PC-9 (cell line): ENCODE measurements at regions not wholly inside any gene's neighbourhood (a gene's known extent, or its start where the extent isn't known, plus 50 kb on each side); places are given as distances from the start of the nearest gene placed in this dataset.

Experiments
- BruUV-seq: library from RNA; stranded (reverse); fragments of 400-500 nt; replicated peaks from 2 replicates; lab custom pipeline; 2021; lab: Mats Ljungman, UMichigan
- CTCF ChIA-PET: fragments of 300-600 bp; sonication (Branson Sonifier 250); formaldehyde crosslinking; loops from one replicate; lab custom pipeline; 2022; ENCODE audit warnings: antibody characterized with exemption; lab: Charles Lee
- POLR2A ChIA-PET: fragments of 300-600 bp; sonication (Branson Sonifier 250); formaldehyde crosslinking; loops from one replicate; lab custom pipeline; 2022; ENCODE audit warnings: antibody characterized with exemption; ENCODE audit not compliant: unreplicated experiment; lab: Charles Lee
- DNase-seq, 2 experiments: peaks; one replicate each; pipeline versions ENCODE4 v3.0.0 to v3.0.0-alpha.2; 2015 to 2022; ENCODE audit warnings: mixed read lengths in 1 of 2
- H2AFZ ChIP-seq: fragments of 200-600 bp; sonication (generic); 2 replicates; pipeline ENCODE4 v1.8.1; 2017; ENCODE audit warnings: antibody characterized with exemption
- H3F3A ChIP-seq: fragments of 200-600 bp; sonication (generic); 2 replicates; pipeline ENCODE4 v1.8.1; 2017; ENCODE audit warnings: antibody characterized with exemption, mild to moderate bottlenecking, low read depth; ENCODE audit not compliant: insufficient read depth
- H3K27ac ChIP-seq: fragments of 200-600 bp; sonication (generic); 2 replicates; pipeline ENCODE4 v1.6.1; 2016; ENCODE audit warnings: mixed run types
- H3K27me3 ChIP-seq: fragments of 200-600 bp; sonication (generic); 2 replicates; pipeline ENCODE4 v1.6.1; 2016; ENCODE audit warnings: low read depth, mixed run types; ENCODE audit not compliant: insufficient read depth
- H3K36me3 ChIP-seq: fragments of 200-600 bp; sonication (generic); 2 replicates; pipeline ENCODE4 v1.6.1; 2016; ENCODE audit warnings: low read depth, mixed run types
- H3K4me1 ChIP-seq: fragments of 200-600 bp; sonication (generic); replicated peaks from 2 replicates; pipeline ENCODE4 v1.6.1; 2016; ENCODE audit warnings: mixed run types; ENCODE audit not compliant: insufficient read depth
- H3K4me2 ChIP-seq: fragments of 200-600 bp; sonication (generic); 2 replicates; pipeline ENCODE4 v1.6.1; 2017; ENCODE audit warnings: mixed run types
- H3K4me3 ChIP-seq: fragments of 200-600 bp; sonication (generic); 2 replicates; pipeline ENCODE4 v1.6.1; 2016; ENCODE audit warnings: mixed run types
- H3K79me2 ChIP-seq: fragments of 200-600 bp; sonication (generic); 2 replicates; pipeline ENCODE4 v1.6.1; 2017; ENCODE audit warnings: low read depth, mixed run types
- H3K9me2 ChIP-seq: fragments of 200-600 bp; sonication (generic); 2 replicates; pipeline ENCODE4 v1.8.1; 2017; ENCODE audit warnings: mild to moderate bottlenecking; ENCODE audit not compliant: insufficient read depth
- H3K9me3 ChIP-seq: fragments of 200-600 bp; sonication (generic); 2 replicates; pipeline ENCODE4 v1.8.1; 2016; ENCODE audit warnings: low read depth; ENCODE audit not compliant: insufficient read depth
- H4K20me1 ChIP-seq: fragments of 200-600 bp; sonication (generic); 2 replicates; pipeline ENCODE4 v1.8.1; 2017; ENCODE audit not compliant: insufficient read depth
- EZH2 ChIP-seq: fragments of 200-600 bp; sonication (generic); IDR thresholded peaks from 2 replicates; pipeline ENCODE4 v1.8.0; 2017; ENCODE audit warnings: antibody characterized with exemption, low read depth
- intact Hi-C: fragments of 100-400 bp; cut with micrococcal nuclease; formaldehyde crosslinking; loops from one replicate; pipeline ENCODE4 v1.10.0; 2022; ENCODE audit not compliant: unreplicated experiment
- TF ChIP-seq, protein P1 (sequence below): fragments of 200-600 bp; sonication (generic); conservative IDR thresholded peaks from 2 replicates; pipeline ENCODE4 v1.6.1; 2017; ENCODE audit warnings: mixed run types, antibody characterized with exemption, mild to moderate bottlenecking, moderate library complexity

DNA sequence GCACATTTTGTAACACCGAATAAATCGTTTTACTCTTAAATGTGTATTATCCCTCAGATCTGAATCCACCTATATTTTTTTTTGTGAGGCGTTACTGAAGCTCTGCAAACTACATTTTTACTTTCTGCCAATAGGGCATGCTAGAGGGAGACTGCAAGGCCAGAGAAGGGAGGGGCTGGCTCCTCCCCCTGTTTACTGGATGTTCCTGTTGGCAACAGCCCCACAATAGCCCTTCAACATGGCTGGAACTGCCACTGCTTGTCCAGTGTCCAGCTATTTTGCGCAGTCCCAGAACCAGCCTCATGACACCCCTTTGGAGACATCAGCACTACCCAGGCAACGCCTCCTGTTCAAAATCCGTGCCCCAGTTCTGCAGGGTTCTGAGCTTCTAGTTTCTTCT, 85.4 kb upstream of the MIER3 start:
- Histone ChIP-seq H3K27me3 (no peaks in the 10 kb centered on the region), H4K20me1 (no peaks in the 10 kb centered on the region), H3K36me3 (no peaks in the 10 kb centered on the region), H3K4me1 (peaks cover 33% of the 10 kb centered on the region), H3K9me2 (no peaks in the 10 kb centered on the region), H3K4me3 (no peak overlapping the region), H2AFZ (no peak overlapping the region), H3K27ac (no peak overlapping the region), H3K79me2 (no peaks in the 10 kb centered on the region), H3K9me3 (no peaks in the 10 kb centered on the region), H3K4me2 (no peak overlapping the region), H3F3A (peaks cover 7% of the 10 kb centered on the region)
- no peak for TF ChIP-seq EZH2
- TF ChIP-seq, protein P1, sequence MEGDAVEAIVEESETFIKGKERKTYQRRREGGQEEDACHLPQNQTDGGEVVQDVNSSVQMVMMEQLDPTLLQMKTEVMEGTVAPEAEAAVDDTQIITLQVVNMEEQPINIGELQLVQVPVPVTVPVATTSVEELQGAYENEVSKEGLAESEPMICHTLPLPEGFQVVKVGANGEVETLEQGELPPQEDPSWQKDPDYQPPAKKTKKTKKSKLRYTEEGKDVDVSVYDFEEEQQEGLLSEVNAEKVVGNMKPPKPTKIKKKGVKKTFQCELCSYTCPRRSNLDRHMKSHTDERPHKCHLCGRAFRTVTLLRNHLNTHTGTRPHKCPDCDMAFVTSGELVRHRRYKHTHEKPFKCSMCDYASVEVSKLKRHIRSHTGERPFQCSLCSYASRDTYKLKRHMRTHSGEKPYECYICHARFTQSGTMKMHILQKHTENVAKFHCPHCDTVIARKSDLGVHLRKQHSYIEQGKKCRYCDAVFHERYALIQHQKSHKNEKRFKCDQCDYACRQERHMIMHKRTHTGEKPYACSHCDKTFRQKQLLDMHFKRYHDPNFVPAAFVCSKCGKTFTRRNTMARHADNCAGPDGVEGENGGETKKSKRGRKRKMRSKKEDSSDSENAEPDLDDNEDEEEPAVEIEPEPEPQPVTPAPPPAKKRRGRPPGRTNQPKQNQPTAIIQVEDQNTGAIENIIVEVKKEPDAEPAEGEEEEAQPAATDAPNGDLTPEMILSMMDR, result no peak
- CTCF ChIA-PET, result no interaction called here
- peak in 1 of 2 experiments; percentile 6 for DNase-seq
- POLR2A ChIA-PET, result no interaction called here
- intact Hi-C loops, result no loop called here
- no TSS peak for BruUV-seq

DNA sequence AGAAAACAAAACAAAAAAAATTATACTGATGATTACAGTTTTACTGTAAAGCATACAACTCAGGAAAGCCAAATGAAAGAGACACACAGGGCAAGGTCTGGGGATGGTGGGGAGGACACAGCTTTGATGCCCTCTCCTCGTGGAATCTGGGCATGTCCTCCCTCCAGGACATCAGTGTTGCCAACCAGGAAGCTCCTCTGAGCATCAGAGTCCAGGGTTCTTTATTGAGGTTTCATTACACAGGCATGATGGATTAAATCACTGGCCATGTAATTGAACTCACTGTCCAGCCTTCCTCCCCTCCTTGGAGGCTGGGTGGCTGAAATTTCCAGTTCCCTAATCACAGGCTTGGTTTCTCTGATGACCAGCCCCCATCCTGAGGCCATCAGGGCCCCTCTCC, 89.6 kb upstream of the MIER3 start:
- no peak overlapping the region for H2AFZ ChIP-seq
- no peaks in the 10 kb centered on the region for H3K27me3 ChIP-seq
- H3K36me3 ChIP-seq, result no peaks in the 10 kb centered on the region
- H4K20me1 ChIP-seq, result no peaks in the 10 kb centered on the region
- H3K9me2 ChIP-seq, result no peaks in the 10 kb centered on the region
- CTCF ChIA-PET, result no interaction called here
- TF ChIP-seq, protein P1, result no peak
- BruUV-seq, result no TSS peak
- no peak overlapping the region for H3K4me3 ChIP-seq
- no peaks in the 10 kb centered on the region for H3K79me2 ChIP-seq
- H3K27ac ChIP-seq, result no peak overlapping the region
- no peaks in the 10 kb centered on the region for H3K4me1 ChIP-seq
- H3K4me2 ChIP-seq, result no peak overlapping the region
- intact Hi-C loops, result no loop called here
- H3K9me3 ChIP-seq, result no peaks in the 10 kb centered on the region
- DNase-seq, result no peak
- POLR2A ChIA-PET, result no interaction called here
- no peaks in the 10 kb centered on the region for H3F3A ChIP-seq

DNA sequence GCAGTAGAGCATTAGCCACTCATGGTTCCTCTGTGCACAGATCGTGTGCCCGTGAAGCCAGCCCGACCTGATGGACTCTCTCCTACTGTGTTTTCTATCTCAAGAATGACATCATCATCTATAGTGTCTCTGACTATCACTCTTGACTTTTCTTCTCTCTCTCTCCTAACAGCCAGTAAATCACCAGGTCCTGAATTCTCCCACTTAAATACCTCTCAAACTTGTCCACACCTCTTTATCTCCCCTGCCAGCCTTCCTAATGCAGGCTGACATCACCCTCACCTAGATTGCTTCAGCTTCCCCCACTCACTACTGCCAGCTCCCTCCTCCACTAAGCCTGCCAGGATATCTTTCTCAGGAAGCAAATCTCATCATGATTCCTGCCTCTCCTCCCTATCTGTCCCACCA, 90.6 kb upstream of the MIER3 start:
- intact Hi-C loops, result no loop called here
- Histone ChIP-seq H3K9me2 (no peaks in the 10 kb centered on the region), H3K27ac (no peak overlapping the region), H3K79me2 (no peaks in the 10 kb centered on the region), H3K4me2 (no peak overlapping the region), H3K4me3 (no peak overlapping the region), H3K9me3 (no peaks in the 10 kb centered on the region), H2AFZ (no peak overlapping the region), H4K20me1 (no peaks in the 10 kb centered on the region), H3K4me1 (no peaks in the 10 kb centered on the region), H3K27me3 (no peaks in the 10 kb centered on the region), H3F3A (no peaks in the 10 kb centered on the region), H3K36me3 (no peaks in the 10 kb centered on the region)
- ChIA-PET POLR2A (no interaction called here), CTCF (no interaction called here)
- DNase-seq, result no peak
- no peak for TF ChIP-seq EZH2
- TF ChIP-seq, protein P1, result no peak
- no TSS peak for BruUV-seq
